Endothelial cell of umbilical vein (primary cell): ENCODE measurements at regions not wholly inside any gene's neighbourhood (a gene's known extent, or its start where the extent isn't known, plus 50 kb on each side); places are given as distances from the start of the nearest gene placed in this dataset.

Experiments
- BruUV-seq: library from RNA; stranded (reverse); fragments of 400-500 nt; replicated peaks from 2 replicates; lab custom pipeline; 2021; lab: Mats Ljungman, UMichigan
- CTCF ChIA-PET: fragments of 300-600, 350-600 bp; sonication (Branson Sonifier 250); formaldehyde crosslinking; loops from one replicate; lab custom pipeline; 2021; ENCODE audit warnings: antibody characterized with exemption, inconsistent platforms; lab: Charles Lee
- POLR2A ChIA-PET: fragments of 300-600, 350-600 bp; sonication (Branson Sonifier 250); formaldehyde crosslinking; loops from one replicate; lab custom pipeline; 2021; ENCODE audit warnings: antibody characterized with exemption, inconsistent platforms; lab: Charles Lee
- DNase-seq: peaks from one replicate; pipeline ENCODE4 v3.0.0-alpha.2; 2011; ENCODE audit warnings: low read depth, low spot score
- FAIRE-seq: peaks from 2 replicates; lab custom pipeline; 2011; peaks lifted over from hg19 to GRCh38; lab: Jason Lieb, UNC
- H2AFZ ChIP-seq: 2 replicates; pipeline ENCODE4 v1.6.0; 2012; ENCODE audit warnings: low read depth, low read length, control low read depth, inconsistent platforms
- H3K27ac ChIP-seq: 2 replicates; pipeline ENCODE4 v1.5.1; 2011; ENCODE audit warnings: low read depth, mild to moderate bottlenecking, control low read depth, low read length, moderate library complexity; ENCODE audit not compliant: insufficient read depth
- H3K27me3 ChIP-seq, 2 experiments: 2 replicates each; pipeline versions ENCODE4 v1.6.0 to v1.6.1; 2011; ENCODE audit warnings: low read length in 2 of 2, mixed read lengths in 1 of 2; ENCODE audit not compliant: control insufficient read depth in 2 of 2, insufficient read depth in 2 of 2
- H3K36me3 ChIP-seq, 2 experiments: 2 replicates in 1 of 2; 3 replicates in 1 of 2; pipeline ENCODE4 v1.5.1; 2011; ENCODE audit warnings: low read length in 2 of 2, mild to moderate bottlenecking in 1 of 2, moderate library complexity in 1 of 2; ENCODE audit not compliant: control insufficient read depth in 2 of 2, insufficient read depth in 2 of 2; ENCODE audit errors: extremely low read depth in 1 of 2
- H3K4me1 ChIP-seq: 3 replicates; pipeline ENCODE4 v1.5.1; 2011; ENCODE audit warnings: mild to moderate bottlenecking, low read length; ENCODE audit not compliant: control insufficient read depth, insufficient read depth; ENCODE audit errors: extremely low read depth
- H3K4me2 ChIP-seq: 2 replicates; pipeline ENCODE4 v1.6.1; 2011; ENCODE audit warnings: low read length, control low read depth, mixed read lengths; ENCODE audit not compliant: insufficient read depth
- H3K4me3 ChIP-seq, 3 experiments: fragments of 200-600 bp in 1 of 3; sonication (generic), shearing (Covaris generic) in 1 of 3; replicated peaks in 1 of 3; 2 replicates each; pipeline ENCODE4 v1.5.1; 2011 to 2016; ENCODE audit warnings: control low read depth in 3 of 3, low read length in 3 of 3, mild to moderate bottlenecking in 2 of 3, inconsistent platforms in 1 of 3, low read depth in 1 of 3, moderate library complexity in 1 of 3; ENCODE audit not compliant: insufficient read depth in 1 of 3
- H3K79me2 ChIP-seq: 2 replicates; pipeline ENCODE4 v1.6.0; 2012; ENCODE audit warnings: low read length, inconsistent platforms; ENCODE audit not compliant: control insufficient read depth, insufficient read depth
- H3K9ac ChIP-seq: replicated peaks from 2 replicates; pipeline ENCODE3; 2011; ENCODE audit warnings: low read length, control low read depth; ENCODE audit not compliant: insufficient read depth; ENCODE audit errors: extremely low read depth
- H3K9me1 ChIP-seq: replicated peaks from 3 replicates; pipeline ENCODE4 v1.6.0; 2011; ENCODE audit warnings: mild to moderate bottlenecking, low read length; ENCODE audit not compliant: control insufficient read depth, insufficient read depth; ENCODE audit errors: extremely low read depth
- H3K9me3 ChIP-seq: replicated peaks from 2 replicates; pipeline ENCODE4 v1.5.1; 2012; ENCODE audit warnings: low read length, inconsistent platforms; ENCODE audit not compliant: control insufficient read depth, insufficient read depth
- H4K20me1 ChIP-seq: replicated peaks from 2 replicates; pipeline ENCODE3; 2011; ENCODE audit warnings: mild to moderate bottlenecking, low read length; ENCODE audit not compliant: control insufficient read depth, insufficient read depth; ENCODE audit errors: extremely low read depth
- CTCF ChIP-seq, 2 donors: IDR thresholded peaks; 1 replicate in 1 of 2; 2 replicates in 1 of 2; pipeline ENCODE4 v1.5.1; 2011; ENCODE audit warnings: low read length in 2 of 2, mild to moderate bottlenecking in 2 of 2, moderate library complexity in 2 of 2, control low read depth in 1 of 2, inconsistent platforms in 1 of 2, low read depth in 1 of 2; ENCODE audit not compliant: insufficient read depth in 1 of 2; ENCODE audit errors: extremely low read depth in 1 of 2
- EZH2 ChIP-seq: IDR thresholded peaks from 2 replicates; pipeline ENCODE4 v1.6.1; 2012; ENCODE audit warnings: borderline replicate concordance, low read depth, mild to moderate bottlenecking, moderate library complexity, low read length, inconsistent platforms; ENCODE audit not compliant: severe bottlenecking
- FOS ChIP-seq: IDR thresholded peaks from 2 replicates; pipeline ENCODE4 v1.6.1; 2011; ENCODE audit warnings: mild to moderate bottlenecking, low read length, moderate library complexity, borderline replicate concordance; ENCODE audit not compliant: insufficient read depth
- GATA2 ChIP-seq: IDR thresholded peaks from 2 replicates; pipeline ENCODE4 v1.7.0; 2011; ENCODE audit warnings: low read depth, mild to moderate bottlenecking, moderate library complexity, mixed read lengths, low read length; ENCODE audit not compliant: insufficient read length, insufficient read depth
- JUN ChIP-seq: IDR thresholded peaks from 2 replicates; pipeline ENCODE4 v1.6.1; 2011; ENCODE audit warnings: borderline replicate concordance, low read depth; ENCODE audit not compliant: insufficient read length, insufficient read depth
- MAX ChIP-seq: IDR thresholded peaks from 2 replicates; pipeline ENCODE4 v1.6.1; 2011; ENCODE audit not compliant: insufficient read depth, insufficient read length
- MYC ChIP-seq: IDR thresholded peaks from one replicate; pipeline ENCODE4 v1.6.1; 2011; ENCODE audit warnings: mild to moderate bottlenecking, low read depth, low read length
- POLR2A ChIP-seq: IDR thresholded peaks from 2 replicates; pipeline ENCODE4 v1.6.1; 2012; ENCODE audit warnings: low read depth, mild to moderate bottlenecking, control low read depth, low read length
- POLR2AphosphoS5 ChIP-seq: IDR thresholded peaks from 2 replicates; pipeline ENCODE4 v1.6.1; 2012; ENCODE audit warnings: low read depth, mild to moderate bottlenecking, control low read depth, low read length, moderate library complexity; ENCODE audit not compliant: insufficient read depth
- dilution Hi-C: fragments of 300-500 bp; cut with MboI; formaldehyde crosslinking; loops from one replicate; pipeline ENCODE4 v1.15.0; 2019; ENCODE audit warnings: low sequenced_read_pairs; ENCODE audit not compliant: extremely low pct_ligation_motif_present
- intact Hi-C: fragments of 100-400 bp; cut with micrococcal nuclease; formaldehyde crosslinking; loops from one replicate; pipeline ENCODE4 v1.10.0; 2022

- FAIRE-seq: no peak
- Histone ChIP-seq H3K4me3 (no peak overlapping the region), H3K79me2 (no peaks in the 10 kb centered on the region), H3K4me2 (no peak overlapping the region), H3K27me3 (no peaks in the 10 kb centered on the region), H3K9me3 (no peaks in the 10 kb centered on the region), H2AFZ (no peak overlapping the region), H3K9me1 (no peaks in the 10 kb centered on the region), H3K36me3 (no peaks in the 10 kb centered on the region), H4K20me1 (no peaks in the 10 kb centered on the region), H3K27ac (no peak overlapping the region), H3K4me1 (peaks cover 9% of the 10 kb centered on the region), H3K9ac (no peak overlapping the region)
- intact Hi-C loops: no loop called here
- POLR2A ChIA-PET: no interaction called here
- no TSS peak for BruUV-seq
- dilution Hi-C loops: no loop called here
- CTCF ChIA-PET: no interaction called here
- TF ChIP-seq POLR2AphosphoS5 (no peak), GATA2 (no peak), JUN (no peak), FOS (no peak), MAX (no peak), POLR2A (no peak), CTCF (IDR thresholded peaks at IDR 0.05; ENCODE audit: extremely low read depth in 1 of 2, insufficient read depth in 1 of 2, low read depth in 1 of 2, low read length in 2 of 2) (no peak), EZH2 (no peak), MYC (no peak)
- DNase-seq: no peak
Measured at GRCh38 chr5:82993416-82993815, 83.8 kb downstream of the TMEM167A start.
